Stimulated activated CD8-positive, alpha-beta memory T cell treated with anti-CD3 and anti-CD28 coated beads, Interleukin-2, amount 100 ng/mL, for 48 hours (primary cell): ENCODE measurements at regions not wholly inside any gene's neighbourhood (a gene's known extent, or its start where the extent isn't known, plus 50 kb on each side); places are given as distances from the start of the nearest gene placed in this dataset.
"Not testable (repeated sequence)": the region's sequence is repeated elsewhere in the genome, so short reads cannot be mapped to it uniquely, and the experiment has no call there.

ENCODE experiments used
- DNase-seq, 2 donors: peaks; one replicate each; pipeline ENCODE4 v3.0.0-alpha.2; 2020; ENCODE audit warnings: low read depth in 2 of 2

DNA sequence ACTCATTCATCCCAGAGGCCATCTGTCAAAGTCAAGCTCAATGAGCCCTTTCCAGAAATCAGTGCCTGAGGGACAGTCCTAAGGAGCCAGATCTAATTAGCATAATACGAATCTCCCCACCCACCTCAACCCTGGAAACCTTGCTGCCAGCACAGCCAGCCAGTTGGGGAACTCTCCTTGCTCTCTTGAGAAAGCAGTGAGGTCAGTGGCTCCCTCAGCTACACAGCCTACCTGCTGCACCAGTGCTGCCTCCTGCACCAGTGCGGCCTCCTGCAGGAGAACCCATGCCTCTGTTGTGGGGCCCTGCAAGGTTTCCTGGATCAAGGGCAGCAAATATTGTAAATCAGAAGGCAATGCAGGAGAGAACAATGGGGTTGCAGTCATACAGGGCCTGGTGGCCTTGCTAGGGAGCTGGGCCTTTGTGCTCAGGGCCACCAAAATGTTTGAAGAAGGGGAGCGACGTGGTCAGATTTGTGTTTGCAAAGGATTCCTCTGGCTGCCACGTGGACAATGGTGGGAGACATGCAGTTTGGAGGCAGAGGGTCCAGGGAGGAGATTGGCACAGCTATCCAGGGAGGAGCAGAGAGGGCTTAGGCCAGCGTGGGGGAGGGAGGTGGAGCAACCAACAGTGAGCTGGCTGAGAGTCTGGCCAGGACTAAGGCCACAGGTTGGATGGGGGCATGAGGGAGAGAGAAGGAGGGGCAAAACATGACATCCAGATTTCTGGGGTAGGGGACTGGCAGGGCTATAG lies 124.3 kb upstream of the MAMLD1 start:
- DNase-seq = no peak

DNA sequence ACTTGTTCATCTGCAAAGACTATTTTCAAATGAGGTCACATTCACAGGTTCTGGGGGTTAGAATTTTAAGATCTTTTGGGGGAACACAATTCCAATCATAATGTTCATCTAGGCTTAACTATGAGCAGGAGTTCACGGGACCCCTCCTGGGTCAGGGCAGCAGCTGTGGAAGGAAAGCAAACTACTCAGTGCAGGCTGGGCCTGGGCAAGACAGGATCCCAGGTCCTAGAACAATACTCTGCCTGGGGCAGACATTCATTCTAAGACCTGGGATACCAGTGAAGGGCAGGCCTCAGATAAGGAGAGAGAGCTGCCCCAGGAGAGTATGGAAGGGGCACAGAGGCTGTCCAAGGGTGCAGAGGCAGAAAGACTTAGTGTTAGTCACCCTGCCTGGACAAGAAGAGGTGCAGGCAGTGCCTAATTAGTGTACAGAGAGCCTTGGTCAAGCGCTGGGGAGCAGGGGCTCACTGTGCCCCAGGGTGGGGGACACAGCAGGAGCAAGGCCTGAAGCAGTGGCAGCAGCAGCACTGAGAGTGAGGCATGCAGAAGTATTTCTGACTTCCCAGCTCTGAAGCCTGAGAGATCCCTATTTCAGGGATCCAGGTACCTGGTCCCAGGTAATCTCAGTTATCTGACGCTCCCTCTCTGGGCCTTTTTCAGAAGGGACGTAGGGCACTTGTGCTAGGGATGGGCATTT lies 123.0 kb upstream of the MAMLD1 start:
- no peak for DNase-seq

DNA sequence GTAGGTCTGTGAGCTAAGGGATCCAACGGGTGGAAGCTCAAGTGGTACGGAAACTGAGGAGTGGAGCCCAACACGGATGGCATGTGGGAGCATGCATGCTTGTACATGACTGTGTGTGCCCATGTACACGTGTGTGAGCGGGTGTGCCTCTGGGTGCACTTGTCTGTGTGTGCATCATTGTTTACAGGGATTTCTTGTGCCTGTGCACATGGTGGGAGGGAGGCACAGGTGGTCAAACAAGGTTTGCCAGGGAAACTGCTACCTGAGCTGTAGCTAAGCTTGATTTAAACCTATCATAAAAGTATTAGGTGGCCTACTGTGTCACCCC lies 122.5 kb upstream of the MAMLD1 start:
- DNase-seq = no peak

DNA sequence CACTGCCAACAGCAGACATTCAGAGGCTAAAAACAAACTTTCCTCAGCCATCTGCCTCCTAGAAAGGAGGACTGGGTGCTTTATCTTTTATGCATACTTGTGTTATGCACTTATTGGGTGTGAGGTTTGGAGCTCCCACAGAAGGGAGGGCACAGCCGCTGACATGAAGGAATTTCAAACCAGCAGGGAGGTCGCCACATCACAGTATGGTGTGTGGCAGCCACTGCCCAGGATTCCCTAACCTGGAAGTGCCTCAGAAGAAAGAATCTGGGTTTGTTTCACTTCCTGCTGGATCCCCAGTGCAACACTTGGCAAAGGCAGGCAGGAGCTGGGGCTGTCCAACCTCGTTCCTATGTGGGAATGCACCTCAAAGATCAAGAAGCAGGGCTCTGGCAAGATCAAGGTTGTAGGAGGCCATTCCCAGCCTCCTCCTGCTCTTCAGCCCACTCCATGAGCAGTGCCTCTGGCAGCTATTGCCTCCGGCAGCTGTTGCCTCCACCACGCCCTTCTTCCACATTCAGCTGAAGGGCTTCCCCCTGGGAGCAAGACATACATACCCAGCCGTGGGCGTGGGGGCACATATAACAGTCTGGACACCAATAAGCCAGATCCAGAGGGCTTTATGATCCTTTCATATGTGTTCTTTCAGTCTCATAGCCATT lies 109.0 kb upstream of the MAMLD1 start:
- DNase-seq = no peak

DNA sequence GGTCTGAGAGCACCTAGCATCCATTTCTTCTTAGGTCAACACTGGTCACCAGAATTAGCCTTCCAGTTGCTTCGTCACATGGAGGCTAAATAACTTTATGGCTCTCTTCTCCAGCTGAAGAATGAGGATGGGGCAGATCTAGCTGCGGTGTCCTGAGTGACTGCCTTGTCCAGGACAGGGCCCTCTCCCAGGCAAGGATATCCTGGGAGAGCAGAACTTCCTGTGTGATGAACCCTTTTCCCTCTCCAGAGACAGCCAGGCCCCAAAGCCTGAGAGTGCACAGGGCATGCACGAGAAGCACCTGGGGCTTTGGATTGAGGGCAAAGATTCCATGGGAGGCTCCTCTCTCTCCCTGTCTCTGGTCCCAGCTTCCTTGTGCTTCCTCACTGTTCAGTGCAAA lies 108.2 kb upstream of the MAMLD1 start:
- no peak for DNase-seq

DNA sequence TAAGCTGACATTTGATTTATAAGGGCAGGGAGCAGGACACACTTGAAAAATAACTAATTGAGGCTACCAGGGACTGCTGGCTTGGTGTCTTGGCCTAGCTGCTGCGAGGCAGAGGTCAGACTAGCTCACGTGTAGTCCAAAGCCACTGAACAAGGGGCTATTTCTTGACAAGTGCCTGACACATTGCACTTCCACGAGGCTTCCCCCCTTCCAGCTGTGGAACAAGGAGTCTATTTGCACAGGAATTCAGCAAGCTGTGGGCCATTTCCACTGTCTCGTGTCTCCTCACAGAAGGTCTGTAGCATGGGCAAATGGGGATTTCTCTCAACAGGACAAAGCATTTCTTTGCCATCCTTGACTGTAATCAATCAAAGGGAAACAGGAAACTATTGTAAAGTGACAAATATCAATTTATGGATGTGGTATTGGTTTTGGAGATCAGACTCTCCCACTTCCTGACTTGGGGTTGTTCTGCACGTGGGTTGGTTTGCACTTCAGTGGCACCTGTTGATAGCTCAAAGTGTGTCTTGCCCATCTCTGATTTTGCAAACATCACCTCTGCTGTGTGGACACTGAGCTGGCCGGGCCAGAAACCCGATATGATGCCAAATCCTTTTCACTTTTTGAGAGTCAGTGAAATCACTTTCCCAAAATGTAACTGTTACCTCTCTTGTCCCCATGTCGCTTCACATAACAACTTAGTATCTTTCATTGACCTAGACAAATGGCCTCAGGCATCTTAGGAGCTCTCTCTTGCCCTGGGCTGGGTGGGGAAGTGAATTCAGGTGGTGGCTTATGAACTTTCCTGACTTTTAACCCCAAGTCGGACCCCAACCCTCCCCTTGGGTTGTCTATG lies 107.4 kb upstream of the MAMLD1 start:
- DNase-seq = no peak

DNA sequence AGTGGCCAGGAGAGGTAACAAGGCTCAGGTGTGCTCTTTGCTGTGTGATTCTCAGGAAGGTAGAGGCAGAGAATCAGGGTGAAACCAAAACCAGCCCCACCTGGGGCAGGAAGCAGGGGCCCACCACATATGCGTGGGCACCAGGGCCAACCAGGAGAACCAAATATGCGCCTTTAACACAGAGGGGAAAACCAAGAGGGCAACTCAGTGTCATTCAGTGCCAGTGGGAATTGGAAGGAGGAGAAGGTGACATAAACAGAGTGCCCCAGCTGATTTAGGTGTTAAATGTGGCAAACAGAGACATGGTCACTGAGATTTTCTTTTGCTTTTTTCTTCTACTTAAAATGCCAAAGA lies 106.8 kb upstream of the MAMLD1 start:
- DNase-seq = no peak

DNA sequence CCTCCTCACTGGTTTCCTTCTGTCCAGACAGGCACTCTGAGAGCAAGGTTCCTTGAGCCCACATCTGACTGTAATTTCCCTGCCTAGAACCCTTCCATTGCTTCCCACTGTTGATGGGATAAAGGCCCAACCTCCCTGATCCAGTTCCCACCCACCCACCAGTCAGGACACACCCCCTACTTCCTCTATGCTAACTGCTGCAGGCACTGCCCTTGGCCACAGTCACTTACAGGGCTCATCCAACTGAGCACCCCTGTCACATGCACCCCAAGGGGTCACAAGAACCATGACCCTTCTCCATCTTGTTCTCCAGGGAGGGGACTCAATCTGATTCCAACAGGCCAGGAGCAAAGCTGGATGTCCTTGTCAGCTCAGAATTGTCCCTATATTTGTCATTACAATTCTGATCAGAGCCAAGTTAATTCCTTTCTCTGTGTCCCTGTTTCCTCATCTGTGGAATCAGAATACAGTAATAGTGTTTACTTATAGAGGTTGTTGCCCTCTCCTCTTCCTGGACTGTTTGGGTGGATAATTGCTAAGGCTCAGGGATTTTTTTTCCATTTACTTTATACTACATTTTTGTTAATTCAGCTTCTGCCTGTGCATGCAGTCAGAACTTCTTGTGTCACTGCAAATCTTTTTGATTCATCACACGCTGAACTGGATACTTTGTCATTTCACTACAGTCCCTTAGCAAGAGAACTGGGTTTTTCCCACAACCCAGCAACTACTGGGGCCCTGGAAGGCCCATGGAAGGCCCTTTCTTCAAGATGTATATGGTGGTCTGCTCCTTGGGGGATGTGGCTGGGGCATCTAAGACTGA lies 105.6 kb upstream of the MAMLD1 start:
- DNase-seq = no peak

DNA sequence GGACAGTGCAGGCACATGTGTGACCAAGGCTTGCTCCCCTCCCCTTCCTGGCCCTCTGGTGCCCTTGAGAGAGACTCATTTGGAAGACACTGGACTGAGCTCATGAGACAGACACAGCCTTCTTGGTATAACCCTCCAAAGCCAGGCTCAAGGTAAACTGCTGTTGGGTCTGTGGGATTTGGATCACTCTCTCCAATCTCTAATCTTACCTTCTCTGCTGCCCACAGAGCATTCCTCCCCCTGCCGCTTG lies 105.0 kb upstream of the MAMLD1 start:
- no peak for DNase-seq

DNA sequence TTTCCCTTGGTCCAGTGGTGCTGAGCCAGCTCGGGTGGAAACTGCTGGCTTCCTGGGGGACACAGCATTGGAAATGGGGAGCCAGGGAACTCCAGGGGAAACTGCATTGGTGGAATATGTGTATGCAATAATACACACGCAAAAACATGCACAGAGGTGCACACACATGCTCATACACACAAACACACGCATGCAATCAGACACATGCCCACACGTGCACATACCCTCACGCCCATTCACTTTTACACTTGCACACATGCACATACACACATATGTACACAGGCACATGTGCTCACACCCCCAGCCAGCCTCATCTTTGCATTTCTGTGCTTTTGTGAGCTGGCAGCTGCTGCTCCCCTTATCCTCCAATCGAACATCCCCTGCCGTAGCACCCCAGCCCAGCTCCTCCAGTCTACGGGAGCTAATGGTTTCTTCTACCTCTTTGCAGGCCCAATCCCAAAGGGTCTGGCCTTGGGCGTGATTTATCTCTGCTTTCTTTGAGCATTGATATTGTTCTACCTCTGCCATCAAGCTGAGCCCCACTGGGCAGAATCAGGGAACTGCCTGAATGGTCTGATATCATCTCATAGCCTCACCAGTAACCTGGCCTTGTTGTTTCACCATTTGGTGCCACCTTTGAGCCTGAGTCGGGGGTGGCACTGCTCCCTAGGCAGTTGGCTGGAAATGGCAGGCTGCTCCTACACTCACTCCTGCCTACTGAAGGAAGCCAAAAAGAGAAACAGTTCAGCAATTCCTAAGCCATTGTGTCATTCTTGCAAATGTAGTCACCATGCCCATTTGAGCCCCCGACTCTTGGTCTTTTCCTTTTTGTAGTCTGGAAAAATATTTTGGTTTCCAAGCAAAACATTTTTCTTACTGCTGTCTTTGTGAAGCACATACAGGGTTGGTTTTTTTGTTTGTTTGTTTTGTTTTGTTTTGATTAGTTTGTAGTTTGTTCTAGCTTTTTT lies 104.4 kb upstream of the MAMLD1 start:
- DNase-seq = no peak

DNA sequence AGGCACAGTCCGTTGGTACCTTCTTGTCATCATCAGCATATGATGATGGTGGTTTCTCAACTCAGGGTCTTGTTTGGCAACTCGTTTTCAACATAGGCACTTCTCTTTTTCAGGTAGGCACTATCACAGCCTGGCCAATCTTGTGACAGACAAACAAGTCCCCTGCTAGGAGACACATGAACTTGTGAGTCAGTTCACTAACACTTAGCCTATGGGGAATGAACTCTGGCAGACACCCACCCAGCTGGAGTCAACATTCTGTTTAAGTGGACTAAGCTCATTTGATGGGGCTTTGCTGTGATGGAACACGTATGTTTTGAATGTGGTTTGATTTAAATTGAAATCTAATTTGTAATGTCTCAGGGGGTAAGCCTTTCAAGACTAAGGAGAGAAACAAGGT lies 100.7 kb upstream of the MAMLD1 start:
- no peak for DNase-seq

DNA sequence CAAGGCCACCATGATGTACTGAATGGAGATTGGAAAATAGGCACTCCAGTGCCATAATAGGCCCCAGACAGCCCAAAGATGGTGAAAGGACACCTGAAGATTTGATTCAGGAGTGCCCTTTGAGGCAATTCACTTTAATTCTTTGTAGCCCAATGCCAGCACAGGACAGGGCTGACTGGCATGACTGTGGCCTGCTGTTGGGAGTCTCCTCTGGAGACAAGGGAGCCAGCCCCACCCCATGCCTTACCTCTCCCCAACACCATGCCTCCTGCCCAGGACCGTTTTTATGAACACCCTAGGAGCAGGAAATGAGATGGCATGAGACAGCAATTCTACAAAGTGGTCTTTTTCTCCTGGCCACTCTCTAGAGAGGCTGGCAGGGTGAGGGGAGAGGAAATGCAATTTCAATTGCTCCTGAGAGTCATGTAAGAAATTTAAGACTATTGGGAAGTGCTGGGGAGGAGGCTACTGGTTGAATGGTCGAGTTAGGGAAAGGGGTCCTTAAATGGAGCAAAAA lies 94.2 kb upstream of the MAMLD1 start:
- no peak for DNase-seq

DNA sequence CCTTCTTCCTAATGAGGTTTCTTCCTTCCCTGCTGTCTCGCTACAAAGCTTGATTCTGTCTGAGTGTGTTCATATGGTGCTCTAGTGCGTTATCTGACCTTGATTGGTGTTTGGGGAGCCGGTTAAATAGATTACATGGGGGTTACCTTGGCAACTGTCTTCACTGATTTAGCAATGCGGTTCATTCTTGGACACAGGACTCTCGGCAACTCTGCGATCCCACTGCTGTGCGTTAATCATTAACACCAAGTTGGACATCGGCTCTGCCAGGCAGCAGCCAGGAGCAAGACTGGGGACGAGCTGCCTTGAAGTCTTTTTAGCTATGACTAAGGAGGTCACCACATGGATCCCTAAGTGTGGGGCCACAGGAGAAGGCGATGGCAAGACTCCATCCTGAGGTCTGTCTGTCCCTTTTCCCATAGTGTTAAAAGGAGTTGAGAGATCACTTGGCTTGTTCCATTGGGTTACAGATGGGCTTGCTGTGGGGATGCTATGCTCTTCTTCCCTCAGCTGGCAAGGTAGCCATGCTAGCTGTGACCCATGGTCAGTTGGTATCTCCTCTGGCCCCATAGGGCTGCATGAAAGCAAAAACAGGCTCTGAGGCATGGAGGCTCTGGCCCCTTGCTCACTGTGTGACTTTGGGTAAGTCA lies 93.4 kb upstream of the MAMLD1 start:
- no peak for DNase-seq

DNA sequence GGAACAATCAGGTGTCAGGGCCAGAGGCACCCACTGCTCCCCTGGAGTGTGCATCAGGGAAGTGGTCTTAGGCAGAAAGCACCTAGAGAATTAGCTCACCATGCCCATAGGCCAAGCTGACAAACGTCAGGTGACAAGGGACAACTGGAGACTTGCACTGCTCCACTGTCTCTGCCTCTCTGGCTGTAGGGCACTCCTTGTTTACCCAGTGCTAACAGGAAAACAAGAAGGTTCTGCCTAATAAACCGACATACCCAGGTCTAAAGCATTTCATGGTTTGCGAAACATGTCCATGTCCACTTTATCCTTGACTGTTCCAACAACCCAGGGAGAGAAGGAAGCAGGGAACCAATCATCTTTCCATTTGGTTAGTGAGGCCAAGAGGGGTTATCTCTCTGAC lies 92.5 kb upstream of the MAMLD1 start:
- no peak for DNase-seq

DNA sequence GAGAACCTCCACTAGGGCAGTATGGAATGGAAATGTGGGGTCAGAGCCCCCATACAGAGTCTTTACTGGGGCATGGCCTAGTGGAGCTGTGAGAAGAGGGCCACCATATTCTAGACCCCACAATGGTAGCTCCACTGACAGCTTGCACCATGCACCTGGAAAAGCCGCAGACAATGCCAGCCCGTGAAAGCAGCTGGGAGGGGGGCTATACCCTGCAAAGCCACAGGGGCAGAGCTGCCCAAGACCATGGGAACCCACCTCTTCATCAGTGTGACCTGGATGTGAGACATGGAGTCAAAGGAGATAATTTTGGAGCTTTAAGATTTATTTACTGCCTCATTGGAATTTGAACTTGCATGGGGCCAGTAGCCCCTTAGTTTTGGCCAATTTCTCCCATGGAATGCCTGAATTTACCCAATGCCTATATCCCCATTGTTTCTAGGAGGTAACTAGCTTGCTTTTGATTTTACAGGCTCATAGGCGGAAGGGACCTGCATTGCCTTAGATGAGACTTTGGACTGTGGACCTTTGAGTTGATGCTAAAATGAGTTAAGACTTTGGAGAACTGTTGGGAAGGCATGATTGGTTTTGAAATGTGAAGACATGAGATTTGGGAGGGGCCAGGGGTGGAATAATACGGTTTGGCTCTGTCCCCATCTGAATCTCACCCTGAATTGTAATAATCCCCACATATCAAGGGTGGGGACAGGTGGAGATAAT lies 89.4 kb upstream of the MAMLD1 start:
- not testable (repeated sequence) for DNase-seq

DNA sequence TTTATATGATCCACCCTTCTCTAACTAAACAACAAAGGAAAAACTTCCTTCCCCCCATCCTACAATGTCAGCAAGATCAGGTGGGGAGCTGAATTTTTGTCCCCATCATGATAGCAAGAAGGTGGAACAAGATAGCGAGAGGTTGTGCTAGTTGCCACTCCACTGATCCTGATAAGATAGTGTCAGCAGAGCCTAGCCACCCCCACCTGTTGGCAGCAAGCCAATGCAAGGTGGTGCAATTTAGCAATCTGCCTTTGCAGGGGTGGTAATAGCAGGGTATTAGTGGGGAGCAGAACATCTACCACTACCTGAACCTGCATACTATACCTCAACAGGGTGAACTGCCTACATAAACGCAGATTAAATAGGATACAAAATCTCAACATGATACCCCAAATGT lies 80.2 kb upstream of the MAMLD1 start:
- DNase-seq = no peak

DNA sequence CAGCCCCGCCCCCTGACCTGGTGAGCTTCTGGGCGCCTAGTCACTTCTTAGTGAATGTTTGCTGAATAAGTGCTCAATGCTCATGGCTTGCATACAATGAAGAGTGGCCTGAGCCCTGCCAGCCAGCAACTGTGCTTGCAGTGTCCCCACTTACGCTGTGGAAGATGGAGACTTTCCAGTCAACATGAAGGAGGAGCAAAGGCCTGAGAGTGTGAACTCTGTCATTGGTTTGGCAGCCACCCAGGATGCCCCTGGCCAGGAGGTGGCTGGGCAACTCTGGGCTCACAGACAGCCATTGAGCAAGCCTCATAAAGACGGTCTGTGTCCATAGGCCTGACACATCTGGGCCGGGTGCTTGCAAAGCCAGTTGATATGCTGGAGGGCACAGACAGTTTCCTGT lies 72.1 kb upstream of the MAMLD1 start:
- no peak for DNase-seq

DNA sequence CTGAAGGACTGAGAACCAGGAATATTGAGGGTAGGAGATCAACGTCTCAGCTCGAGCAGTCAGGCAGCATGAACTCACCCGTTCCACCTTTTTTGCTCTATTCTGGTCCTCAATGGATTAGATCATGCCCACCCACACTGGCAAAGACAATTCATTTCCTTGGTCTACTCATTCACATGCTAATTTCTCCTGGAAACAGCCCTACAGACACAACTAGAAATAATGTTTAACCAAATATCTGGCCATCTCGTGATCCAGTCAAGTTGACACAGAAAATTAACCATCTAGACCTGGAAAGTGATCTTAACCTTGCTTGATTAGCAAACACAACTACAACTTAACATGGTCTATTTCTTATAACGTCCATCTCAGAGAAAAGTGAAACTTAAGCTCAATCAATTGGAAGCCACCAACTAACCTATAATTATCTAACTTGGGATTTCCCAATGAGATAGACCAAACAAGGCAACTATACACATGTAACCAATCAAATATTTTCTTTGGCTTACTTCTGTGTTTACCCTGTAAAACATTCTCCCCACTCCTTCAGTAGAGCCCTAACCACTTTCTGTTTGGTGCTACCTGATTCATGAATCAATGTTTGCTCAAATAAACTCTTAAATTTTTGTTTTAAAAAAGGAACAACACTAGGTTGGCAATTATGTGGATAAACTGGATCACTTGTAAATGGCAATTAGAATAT lies 69.7 kb upstream of the MAMLD1 start:
- no peak for DNase-seq
